Stimulated activated CD4-positive, alpha-beta T cell treated with anti-CD3 and anti-CD28 coated beads, Interleukin-2, amount 100 ng/mL, for 4 hours (primary cell): ENCODE measurements at regions not wholly inside any gene's neighbourhood (a gene's known extent, or its start where the extent isn't known, plus 50 kb on each side); places are given as distances from the start of the nearest gene placed in this dataset.

Source experiments
- DNase-seq: peaks from one replicate; pipeline ENCODE4 v3.0.0-alpha.2; 2020; ENCODE audit warnings: low read depth

GRCh38 chr21:43317254-43317748 lies 109.6 kb downstream of the SIK1 start:
- DNase-seq: no peak

GRCh38 chr21:43316156-43316845 lies 110.6 kb downstream of the SIK1 start:
- no peak for DNase-seq

DNA sequence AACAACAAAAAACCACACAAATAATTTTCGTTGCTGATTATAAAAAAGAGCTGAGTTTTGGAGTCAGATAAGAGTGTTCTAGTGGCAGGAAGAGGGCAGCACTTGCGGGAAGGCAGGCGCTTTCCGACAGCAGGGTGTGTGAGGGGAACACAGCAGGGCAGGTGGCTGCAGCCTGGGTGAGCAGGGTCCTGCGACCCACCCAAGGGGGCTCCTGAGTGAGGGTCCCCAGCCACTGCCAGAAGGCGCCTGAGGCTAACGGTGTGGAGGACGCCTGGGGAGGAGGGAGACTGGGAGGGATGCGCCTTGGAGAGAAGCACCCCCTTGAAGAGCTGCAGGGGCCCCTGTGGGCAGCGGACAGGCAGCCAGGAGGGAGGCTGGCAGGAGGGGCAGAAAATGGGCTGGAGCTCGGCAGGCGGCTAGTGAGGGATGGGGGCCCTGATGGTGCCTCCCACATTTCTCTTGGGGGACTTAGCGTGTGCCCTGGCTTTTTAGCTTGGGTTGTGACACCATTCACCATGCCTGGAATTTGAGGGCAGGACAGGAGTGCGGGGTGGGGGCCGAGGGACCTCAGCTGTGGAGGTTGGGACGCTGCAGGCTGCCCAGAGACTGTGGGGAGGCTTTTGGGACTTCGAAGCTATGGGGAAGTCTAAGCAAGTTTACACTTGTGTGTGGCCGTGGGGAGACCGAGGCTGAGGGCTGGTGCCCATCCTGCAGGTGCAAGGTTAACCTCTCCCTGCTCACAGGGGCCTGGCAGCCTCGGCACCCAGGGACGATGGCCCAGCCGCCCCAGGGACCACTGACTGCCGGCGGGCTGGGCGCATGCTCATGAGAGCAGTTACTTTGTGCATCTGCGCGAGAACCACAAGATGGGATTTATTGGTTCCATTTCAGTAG lies 111.4 kb downstream of the SIK1 start:
- DNase-seq: no peak

DNA sequence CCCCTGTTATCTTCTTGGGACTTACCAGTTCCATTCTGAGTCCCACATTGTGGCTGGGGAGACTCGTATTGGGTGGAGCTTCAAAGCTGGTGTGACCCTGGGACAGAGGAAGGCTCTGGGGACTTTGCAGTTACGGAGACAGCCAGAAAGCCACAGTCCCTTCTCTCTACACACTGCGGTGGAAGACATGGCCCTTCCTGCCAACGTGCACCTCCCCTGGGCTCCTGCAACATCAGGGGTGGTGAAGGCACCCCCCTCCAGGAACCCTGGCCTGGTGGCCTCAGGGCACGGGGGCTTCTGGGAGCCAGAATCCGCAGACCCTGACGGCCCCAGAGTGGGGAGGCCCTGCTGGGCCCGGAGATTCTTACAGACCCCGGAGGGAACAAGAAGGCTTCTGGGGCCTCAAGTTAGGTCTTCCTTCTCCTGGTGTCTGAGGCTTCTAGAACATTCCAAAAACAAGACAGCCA lies 113.0 kb downstream of the SIK1 start:
- no peak for DNase-seq

DNA sequence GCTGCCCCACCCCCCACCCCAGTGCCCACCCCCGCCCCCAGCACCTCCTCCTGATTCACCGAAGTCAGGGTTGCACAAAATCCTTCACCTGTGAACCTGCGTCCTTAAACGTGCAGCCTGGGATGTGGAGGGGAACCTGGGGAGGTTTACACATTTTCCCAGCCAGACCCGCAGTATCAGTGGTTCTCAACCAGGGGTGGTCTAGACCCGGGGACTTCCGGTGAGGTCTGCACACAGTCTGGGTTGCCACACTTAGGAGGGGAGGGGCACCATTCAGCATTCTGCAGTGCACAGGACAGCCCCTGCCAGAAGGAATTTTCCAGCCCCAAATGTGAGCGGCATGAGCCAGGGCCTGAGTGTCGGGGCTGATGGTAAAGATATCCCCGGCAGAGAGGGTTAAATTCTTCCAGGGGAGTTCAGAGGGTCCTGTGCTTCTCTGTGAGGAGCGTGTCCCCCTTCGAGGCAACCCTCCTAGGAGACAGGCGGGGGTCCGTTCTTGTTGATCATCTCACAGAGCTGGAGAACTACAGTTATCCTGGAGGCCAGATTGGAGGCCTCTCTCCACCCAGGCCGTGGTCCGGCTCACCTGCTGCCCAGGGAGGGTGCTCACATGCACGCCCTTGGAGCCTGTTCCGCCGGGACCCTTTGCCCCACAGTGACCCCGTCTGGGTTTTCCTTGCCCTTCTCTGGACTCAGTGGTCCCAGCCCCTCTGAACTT lies 113.6 kb downstream of the SIK1 start:
- DNase-seq: no peak

GRCh38 chr21:43312751-43313169 lies 114.2 kb downstream of the SIK1 start:
- no peak for DNase-seq

DNA sequence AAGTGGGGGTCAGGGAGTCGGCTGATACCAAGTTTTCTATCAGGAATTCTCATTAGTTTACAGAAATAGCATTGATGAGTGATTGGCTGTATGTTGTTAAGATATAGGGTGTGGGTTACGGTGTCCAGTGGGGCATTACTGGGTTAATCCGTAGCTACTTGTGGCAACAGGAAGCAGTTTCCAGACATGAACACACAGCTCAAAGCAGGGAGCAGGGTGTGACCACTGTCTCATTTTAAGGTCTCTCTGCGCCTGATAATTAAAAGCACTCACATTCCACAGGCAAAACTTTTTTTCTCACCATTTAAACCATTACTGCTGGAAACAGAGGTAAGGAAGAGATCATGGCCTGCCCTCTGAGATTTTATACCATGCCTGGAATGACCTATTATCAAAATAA lies 114.9 kb downstream of the SIK1 start:
- no peak for DNase-seq

DNA sequence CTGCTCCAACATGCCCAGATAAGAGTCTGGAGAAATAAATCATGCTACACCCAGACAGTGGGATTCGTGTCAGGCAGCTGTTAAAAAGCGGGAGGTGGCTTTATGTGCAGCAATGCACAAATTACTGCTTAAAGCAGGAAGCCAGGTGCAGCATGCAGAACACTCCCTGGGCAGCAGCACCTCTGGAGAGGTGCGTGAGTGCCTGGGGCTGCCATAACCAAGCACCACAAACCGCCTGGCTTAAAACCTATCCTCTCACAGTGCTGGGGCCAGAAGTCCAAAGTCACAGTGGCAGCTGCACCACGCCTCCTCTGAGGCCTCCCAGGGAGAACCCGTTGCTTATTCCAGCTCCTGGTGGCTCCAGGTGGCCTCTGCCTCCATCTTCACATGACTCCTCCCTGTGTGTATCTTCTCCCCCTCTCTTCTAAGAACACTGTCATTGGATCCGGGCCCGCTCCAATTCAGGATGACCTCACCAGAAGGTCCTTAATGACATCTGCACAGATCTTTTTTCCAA lies 115.6 kb downstream of the SIK1 start:
- no peak for DNase-seq

DNA sequence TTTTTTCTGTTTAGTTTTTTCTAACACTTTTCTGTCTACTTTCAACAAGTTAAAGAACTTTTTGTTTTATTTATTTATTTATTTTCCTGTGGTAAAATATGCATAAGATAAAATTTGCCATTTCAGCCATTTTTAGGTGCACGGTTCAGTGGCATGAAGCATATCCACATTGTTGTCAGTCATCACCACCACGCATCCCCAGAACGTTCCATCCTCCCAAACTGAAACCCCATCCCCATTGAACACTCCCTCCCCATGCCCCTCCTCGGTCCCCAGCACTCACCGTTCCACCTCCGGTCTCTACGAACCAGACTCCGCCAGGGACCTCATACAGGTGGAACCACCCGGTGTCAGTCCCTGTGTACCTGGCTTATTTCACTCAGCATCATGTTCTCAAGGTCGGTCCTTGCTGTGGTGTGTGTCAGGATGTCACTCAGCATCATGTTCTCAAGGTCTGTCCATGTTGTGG lies 118.1 kb downstream of the SIK1 start:
- DNase-seq: no peak

DNA sequence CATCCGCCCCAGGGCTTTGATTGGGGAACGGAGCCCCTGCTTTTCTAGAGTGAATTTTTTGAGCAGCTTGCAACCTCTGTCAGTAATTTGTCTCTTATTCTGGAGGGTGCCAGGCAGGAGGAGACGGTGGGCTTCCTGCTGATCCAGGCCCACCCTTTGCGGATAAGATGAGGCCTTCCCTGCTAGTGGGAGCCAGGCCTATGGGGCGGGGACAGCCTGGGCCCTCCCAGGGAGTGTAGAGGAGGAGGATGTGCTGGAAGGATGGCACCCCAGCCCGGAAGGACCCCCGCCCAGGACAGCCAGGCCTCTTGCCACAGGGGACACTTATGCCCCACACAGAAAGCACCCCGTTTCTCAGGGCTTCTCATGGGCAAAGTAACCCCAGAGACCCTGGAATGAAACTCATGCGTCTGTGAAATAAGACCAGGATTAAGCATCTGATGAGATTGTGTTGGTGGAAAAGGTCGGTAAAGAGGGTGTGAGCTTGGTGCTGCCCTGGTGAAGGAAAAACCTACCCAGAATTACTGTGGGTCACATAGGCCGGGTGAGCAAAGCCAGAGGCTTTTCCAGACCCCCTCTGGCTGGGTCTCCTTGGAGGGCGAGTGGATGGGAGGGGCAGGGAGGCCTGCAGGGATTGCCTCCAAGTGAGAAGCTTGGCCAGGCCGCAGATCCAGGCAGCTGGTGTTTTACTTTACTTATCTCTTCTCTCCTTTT lies 118.7 kb downstream of the SIK1 start:
- DNase-seq: no peak

DNA sequence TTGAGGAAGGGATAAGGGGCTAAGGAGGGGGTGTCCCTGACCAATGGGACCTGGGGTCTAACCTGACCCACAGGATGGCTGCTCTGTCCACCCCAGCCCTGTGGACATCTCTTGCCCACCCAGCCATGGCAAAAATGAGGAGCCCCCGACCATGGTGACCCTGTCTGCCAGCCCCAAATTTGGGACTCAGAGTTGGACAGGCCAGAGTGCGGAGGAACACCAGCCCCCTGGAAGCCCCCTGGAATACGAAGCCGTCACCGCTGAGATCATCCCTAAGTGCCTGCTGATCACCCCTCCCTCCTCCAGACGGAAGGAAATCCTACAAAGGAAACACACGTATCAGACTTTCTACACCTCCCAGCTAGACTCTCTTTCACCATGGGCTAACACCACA lies 119.3 kb downstream of the SIK1 start:
- DNase-seq: no peak

DNA sequence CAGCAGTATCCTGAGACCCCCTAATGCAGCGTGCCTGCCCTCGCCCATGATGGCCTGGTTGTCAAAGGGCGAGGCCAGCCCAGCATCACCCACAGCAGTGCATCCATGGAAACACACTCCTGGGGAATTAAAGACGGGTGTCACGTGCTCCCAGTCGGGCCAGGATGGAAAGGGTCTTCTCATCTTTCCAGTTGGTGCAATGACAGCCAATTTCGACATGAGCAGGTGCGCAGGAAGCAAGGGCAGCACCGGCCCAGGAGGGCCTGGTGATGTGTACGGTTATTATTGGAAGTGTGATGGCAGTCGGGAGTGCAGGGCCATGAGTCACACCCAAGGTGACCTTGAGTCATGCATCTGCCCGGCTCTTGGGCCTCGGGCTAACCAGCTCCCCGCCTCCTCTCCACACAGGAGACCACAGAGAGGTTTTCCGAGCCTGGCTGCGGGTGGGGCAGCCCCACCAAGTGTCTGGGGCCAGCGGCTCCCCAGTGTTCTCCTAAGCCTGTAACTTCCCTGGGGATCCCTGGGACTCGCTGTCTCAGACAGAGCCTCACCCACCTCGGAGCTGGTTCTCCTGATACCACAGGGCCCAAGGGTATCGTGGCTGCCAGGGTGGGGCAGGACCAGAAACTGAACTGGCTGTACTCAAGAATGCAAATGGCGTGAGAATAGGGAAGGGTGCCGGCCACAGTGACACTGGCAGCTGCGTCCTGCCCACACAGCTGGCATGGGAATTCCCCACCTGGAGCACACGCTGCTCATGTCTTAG lies 119.8 kb downstream of the SIK1 start:
- no peak for DNase-seq

DNA sequence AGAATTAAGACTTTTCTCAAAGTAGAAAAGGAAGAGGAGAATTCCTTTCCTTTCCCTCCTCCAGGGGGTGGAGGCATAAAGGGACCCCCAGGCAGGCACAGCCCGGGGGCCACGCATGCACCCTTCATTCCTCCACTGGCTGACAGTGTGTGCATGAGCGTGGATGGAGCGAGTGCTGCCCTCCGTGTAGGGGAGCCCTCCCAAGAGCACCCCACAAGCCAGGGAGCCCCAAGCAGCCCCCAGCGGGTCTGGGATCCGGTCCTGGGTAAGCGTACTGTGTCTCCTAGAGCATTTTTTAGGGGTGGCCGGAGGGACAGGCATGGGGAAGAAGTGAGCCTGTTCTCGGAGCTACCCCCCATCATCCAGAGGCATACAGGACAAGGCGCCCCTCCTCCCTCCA lies 120.5 kb downstream of the SIK1 start:
- DNase-seq: no peak

DNA sequence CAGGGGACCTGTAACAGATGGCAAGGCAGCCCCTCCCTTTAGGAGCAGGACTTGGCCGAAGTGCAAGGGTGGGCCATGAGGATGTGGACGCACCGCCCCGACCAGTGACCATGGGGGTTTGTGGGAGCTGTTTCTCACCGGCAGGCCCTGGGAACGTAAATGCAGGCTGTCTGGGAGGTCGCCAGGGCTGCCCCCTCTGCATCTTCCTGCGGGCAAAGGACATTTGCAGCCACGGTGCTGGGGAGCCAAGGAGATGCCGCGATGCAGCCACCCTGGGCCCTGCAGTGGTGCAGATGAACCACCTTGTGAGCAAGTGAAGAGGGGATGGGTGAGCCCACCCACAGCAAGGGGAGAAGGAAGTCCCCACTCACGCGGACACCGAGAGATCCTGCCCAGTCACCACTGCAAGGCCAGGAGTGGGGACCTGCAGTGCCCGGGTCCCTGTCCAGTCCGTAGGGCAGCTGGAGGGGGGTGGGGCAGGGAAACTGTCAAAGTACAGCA lies 121.1 kb downstream of the SIK1 start:
- DNase-seq: no peak

DNA sequence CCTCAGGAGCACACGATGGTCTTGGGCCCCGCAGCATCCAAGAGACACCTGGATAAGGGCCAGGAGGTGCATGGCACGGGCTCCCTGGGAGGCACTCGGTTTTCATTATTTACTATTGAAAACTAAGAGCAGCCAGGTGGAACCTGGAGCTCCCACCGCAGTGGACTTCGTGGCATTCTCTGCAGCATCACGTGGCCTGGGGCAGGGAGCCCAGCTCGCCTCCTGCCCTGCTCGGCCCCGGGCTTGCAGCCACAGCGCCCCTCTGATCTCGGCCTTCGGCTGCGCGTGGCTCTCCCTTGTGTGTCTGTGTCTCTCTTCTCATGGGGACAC lies 121.6 kb downstream of the SIK1 start:
- DNase-seq: no peak

- no peak for DNase-seq
Observed at GRCh38 chr21:43304621-43305335, 122.2 kb downstream of the SIK1 start.

DNA sequence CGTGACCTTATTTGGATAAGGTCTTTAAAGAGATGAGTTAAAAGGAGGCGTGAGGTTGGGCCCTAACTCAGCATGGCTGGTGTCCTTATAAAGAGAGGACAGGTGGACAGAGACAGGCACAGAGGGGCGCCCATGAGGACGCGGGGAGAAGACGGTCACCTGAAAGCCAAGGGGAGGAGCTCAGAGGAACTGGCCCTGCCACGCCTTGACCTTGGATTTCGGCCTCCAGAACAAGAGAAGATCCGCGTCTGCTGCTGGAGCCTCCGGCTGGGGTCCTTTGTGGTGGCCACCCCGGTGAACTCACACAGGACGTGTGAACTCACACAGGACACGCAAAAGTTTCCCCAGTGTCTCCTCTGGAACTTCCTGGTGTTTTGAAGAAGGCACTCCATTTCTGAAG lies 122.7 kb downstream of the SIK1 start:
- DNase-seq: no peak

- no peak for DNase-seq
Observed at GRCh38 chr21:43303275-43304178, 123.4 kb downstream of the SIK1 start.

- DNase-seq: no peak
Observed at GRCh38 chr21:43302769-43303168, 124.2 kb downstream of the SIK1 start.
